Activated B cell treated with CpG ODN at 0.5 μM for 24 hours (primary cell): ENCODE measurements at regions not wholly inside any gene's neighbourhood (a gene's known extent, or its start where the extent isn't known, plus 50 kb on each side); places are given as distances from the start of the nearest gene placed in this dataset.

Experiments used
- ATAC-seq: fragments of 200-7000 bp; cut with Tn5 transposase; one replicate; pipeline ENCODE4 v1.10.0; 2021; ENCODE audit warnings: low read depth, mild to moderate bottlenecking, moderate library complexity
- CTCF ChIA-PET: fragments of 350-600 bp; sonication (Branson Sonifier 250); formaldehyde crosslinking; loops from one replicate; lab custom pipeline; 2021; ENCODE audit warnings: antibody characterized with exemption; lab: Charles Lee
- POLR2A ChIA-PET: fragments of 350-600 bp; sonication (Branson Sonifier 250); formaldehyde crosslinking; loops from one replicate; lab custom pipeline; 2021; ENCODE audit warnings: antibody characterized with exemption; lab: Charles Lee
- DNase-seq: peaks from one replicate; pipeline ENCODE4 v3.0.0; 2022
- H3K27ac Mint-ChIP-seq: one replicate; pipeline ENCODE4 v1.8.0; 2020; ENCODE audit warnings: mixed read lengths
- H3K27me3 Mint-ChIP-seq: one replicate; pipeline ENCODE4 v1.8.0; 2021; ENCODE audit warnings: mixed read lengths
- H3K36me3 Mint-ChIP-seq: one replicate; pipeline ENCODE4 v1.8.0; 2021; ENCODE audit warnings: low read depth, mixed read lengths
- H3K4me1 Mint-ChIP-seq: one replicate; pipeline ENCODE4 v1.8.0; 2021; ENCODE audit warnings: mixed read lengths
- H3K4me3 Mint-ChIP-seq: one replicate; pipeline ENCODE4 v1.8.0; 2020; ENCODE audit warnings: mild to moderate bottlenecking, mixed read lengths
- H3K9me3 Mint-ChIP-seq: one replicate; pipeline ENCODE4 v1.8.0; 2020; ENCODE audit warnings: mixed read lengths
- intact Hi-C: fragments of 100-400 bp; cut with micrococcal nuclease; formaldehyde crosslinking; loops from one replicate; pipeline ENCODE4 v1.15.1; 2024
- TF ChIP-seq, protein P1 (sequence below): fragments of 200-600 bp; IDR thresholded peaks from one replicate; pipeline ENCODE4 v1.8.0; 2022; ENCODE audit warnings: antibody characterized with exemption, mild to moderate bottlenecking

DNA sequence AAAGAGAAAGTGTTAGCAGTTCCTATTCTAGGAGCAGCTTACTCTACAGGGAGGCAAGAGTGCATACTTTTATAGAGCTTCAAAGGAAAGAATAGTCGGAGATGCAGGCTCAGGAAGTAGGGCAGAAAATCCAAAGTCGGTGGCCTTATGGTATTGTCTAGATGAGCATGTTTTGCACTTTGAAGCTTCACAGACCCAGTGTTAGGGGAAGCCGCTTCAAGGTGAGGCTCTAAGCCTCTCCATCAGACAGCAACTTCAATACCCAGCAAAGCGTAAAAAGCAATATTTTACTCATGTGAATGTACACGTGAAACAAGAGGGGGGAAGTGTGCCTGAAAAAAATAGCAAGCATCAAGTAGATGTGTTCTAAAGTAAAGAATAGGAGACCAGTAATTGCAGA is 125.6 kb upstream of the RASGRP1 start:
- intact Hi-C loops: loop anchor here (1.0 to 10.0 kb wide), 5 partner anchors 125 to 695 kb away; partner anchors contain the start of genes RASGRP1 and SPRED1
- DNase-seq (no peak), ATAC-seq (no peak)
- Mint-ChIP-seq H3K36me3 (no peaks in the 10 kb centered on the region), H3K4me3 (no peak overlapping the region), H3K27me3 (no peaks in the 10 kb centered on the region), H3K4me1 (peaks cover 14% of the 10 kb centered on the region), H3K9me3 (no peaks in the 10 kb centered on the region), H3K27ac (no peak overlapping the region)
- POLR2A ChIA-PET: interaction anchor here (1.2 to 3.1 kb wide), 2 partner anchors 17 to 126 kb away, joined by 3 to 11 read pairs; partner anchors contain the start of gene RASGRP1
- CTCF ChIA-PET: interaction anchor here (0.7 to 8.8 kb wide), 33 partner anchors 7 to 255 kb away, joined by 3 to 138 read pairs (median 4); partner anchors contain the start of genes FAM98B and RASGRP1
- TF ChIP-seq, protein P1, sequence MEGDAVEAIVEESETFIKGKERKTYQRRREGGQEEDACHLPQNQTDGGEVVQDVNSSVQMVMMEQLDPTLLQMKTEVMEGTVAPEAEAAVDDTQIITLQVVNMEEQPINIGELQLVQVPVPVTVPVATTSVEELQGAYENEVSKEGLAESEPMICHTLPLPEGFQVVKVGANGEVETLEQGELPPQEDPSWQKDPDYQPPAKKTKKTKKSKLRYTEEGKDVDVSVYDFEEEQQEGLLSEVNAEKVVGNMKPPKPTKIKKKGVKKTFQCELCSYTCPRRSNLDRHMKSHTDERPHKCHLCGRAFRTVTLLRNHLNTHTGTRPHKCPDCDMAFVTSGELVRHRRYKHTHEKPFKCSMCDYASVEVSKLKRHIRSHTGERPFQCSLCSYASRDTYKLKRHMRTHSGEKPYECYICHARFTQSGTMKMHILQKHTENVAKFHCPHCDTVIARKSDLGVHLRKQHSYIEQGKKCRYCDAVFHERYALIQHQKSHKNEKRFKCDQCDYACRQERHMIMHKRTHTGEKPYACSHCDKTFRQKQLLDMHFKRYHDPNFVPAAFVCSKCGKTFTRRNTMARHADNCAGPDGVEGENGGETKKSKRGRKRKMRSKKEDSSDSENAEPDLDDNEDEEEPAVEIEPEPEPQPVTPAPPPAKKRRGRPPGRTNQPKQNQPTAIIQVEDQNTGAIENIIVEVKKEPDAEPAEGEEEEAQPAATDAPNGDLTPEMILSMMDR: no peak

DNA sequence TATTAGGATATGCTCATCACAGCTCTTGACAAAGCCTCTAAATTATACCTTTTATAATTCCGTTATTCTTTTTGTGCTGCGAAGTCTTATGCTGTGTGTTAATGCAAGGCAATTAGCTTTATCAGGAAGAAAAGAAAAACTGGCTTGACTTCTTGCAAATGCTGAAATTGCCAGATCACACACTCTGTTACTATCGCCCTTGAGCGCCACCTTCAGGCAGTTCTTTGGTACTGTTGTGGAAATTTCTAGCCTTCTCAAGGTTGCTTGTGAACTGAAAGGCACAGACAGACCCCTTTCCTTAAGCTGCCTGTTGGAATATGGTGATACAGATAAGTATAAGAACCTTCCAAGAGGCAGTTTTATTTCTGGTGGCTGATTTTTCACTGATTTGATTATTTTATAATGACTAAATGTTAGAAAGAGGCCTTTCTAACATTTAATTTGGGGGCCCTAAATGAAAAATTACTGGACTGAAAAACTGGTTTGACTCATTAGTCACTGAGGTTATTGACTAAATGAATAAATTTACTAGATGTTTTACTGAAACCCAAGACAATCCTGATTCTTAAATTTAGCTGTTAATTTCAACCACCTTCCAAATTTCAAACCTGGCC is 126.2 kb upstream of the RASGRP1 start:
- H3K36me3 Mint-ChIP-seq: no peaks in the 10 kb centered on the region
- TF ChIP-seq, protein P1: no peak
- peaks cover 14% of the 10 kb centered on the region for H3K4me1 Mint-ChIP-seq
- POLR2A ChIA-PET: interaction anchor here (1.0 to 3.1 kb wide), 2 partner anchors 19 to 127 kb away, joined by 3 to 11 read pairs; partner anchors contain the start of gene RASGRP1
- H3K4me3 Mint-ChIP-seq: no peak overlapping the region
- no peaks in the 10 kb centered on the region for H3K9me3 Mint-ChIP-seq
- DNase-seq: peak; percentile 38
- H3K27me3 Mint-ChIP-seq: no peaks in the 10 kb centered on the region
- H3K27ac Mint-ChIP-seq: no peak overlapping the region
- intact Hi-C loops: loop anchor here (1.0 to 10.0 kb wide), 5 partner anchors 126 to 696 kb away; partner anchors contain the start of genes RASGRP1 and SPRED1
- ATAC-seq: peak; percentile 89
- CTCF ChIA-PET: interaction anchor here (0.7 to 8.8 kb wide), 35 partner anchors 8 to 256 kb away, joined by 3 to 138 read pairs (median 4); partner anchors contain the start of genes FAM98B and RASGRP1

DNA sequence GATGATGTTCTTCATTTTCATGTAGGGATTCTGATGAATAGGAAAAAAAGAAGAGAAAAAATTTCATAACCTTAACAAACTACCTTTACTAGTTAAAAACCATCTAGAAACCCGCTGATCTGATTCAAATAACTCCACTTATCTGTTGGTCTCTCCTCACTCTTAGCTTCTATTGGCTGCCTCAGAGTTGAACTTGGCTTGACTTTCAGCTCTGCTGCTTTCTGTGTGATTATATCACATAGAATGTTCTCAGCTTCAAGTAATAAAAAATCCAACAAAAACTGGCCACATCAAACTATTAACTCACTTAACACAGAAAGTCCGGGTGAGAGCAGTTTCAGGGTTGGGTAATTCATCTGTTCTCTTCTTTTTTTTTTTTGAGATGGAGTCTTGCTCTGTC is 126.8 kb upstream of the RASGRP1 start:
- Mint-ChIP-seq H3K27ac (no peak overlapping the region), H3K4me1 (peaks cover 14% of the 10 kb centered on the region), H3K9me3 (no peaks in the 10 kb centered on the region), H3K36me3 (no peaks in the 10 kb centered on the region), H3K4me3 (no peak overlapping the region), H3K27me3 (no peaks in the 10 kb centered on the region)
- intact Hi-C loops: loop anchor here (2.0 to 10.0 kb wide), 3 partner anchors 127 to 697 kb away; partner anchors contain the start of genes RASGRP1 and SPRED1
- TF ChIP-seq, protein P1: no peak
- DNase-seq: no peak
- POLR2A ChIA-PET: interaction anchor here (1.0 to 3.1 kb wide), 2 partner anchors 20 to 128 kb away, joined by 3 to 11 read pairs; partner anchors contain the start of gene RASGRP1
- no peak for ATAC-seq
- CTCF ChIA-PET: interaction anchor here (0.7 to 8.8 kb wide), 24 partner anchors 9 to 256 kb away, joined by 3 to 138 read pairs (median 6); partner anchors contain the start of genes FAM98B and RASGRP1

DNA sequence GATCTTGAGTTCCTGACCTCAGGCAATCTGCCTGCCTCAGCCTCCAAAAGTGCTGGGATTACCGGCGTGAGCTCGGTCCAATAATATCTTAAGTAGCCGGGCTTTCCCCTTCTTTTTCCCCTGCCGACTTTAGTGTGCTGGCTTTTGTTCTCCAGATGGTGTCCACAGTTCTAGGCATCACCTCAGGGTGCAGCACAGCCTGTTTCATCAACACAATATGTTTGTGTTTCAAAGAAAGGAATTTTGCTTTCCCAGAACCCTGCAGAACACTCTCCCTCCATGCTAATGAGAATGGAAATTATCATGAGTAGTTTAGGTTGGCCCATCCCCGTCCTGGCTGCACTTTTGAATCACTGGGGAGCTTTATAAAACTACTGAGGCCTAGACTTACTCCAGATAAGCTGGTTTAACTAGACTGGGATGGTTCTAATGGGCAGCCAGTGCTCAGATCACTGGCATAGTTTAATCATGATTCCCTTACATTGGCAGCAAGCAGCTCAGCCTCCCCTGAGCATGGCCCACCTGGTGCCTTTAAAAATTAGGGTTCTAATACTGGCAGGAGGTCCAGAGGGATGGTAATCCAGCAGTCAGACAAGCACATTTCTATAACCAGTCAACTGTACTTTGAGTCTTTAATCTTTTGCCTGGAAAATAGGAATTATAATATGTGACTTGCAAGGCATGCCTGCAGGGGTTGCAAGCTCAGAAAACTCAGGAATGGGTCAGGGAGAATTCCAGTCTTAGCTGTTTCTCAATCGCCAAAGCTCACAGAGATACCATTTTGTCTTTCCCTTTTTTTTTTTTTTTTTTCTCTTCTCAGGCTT is 127.6 kb upstream of the RASGRP1 start:
- H3K4me3 Mint-ChIP-seq: no peak overlapping the region
- TF ChIP-seq, protein P1: no peak
- no peaks in the 10 kb centered on the region for H3K9me3 Mint-ChIP-seq
- intact Hi-C loops: loop anchor here (2.0 to 10.0 kb wide), 3 partner anchors 127 to 697 kb away; partner anchors contain the start of genes RASGRP1 and SPRED1
- POLR2A ChIA-PET: interaction anchor here (0.6 to 3.1 kb wide), 2 partner anchors 30 to 128 kb away, joined by 3 to 11 read pairs; partner anchors contain the start of gene RASGRP1
- no peak overlapping the region for H3K27ac Mint-ChIP-seq
- DNase-seq (no peak), ATAC-seq (no peak)
- no peaks in the 10 kb centered on the region for H3K36me3 Mint-ChIP-seq
- peaks cover 14% of the 10 kb centered on the region for H3K4me1 Mint-ChIP-seq
- CTCF ChIA-PET: interaction anchor here (0.8 to 8.8 kb wide), 12 partner anchors 8 to 251 kb away, joined by 3 to 138 read pairs (median 8); partner anchors contain the start of gene RASGRP1
- no peaks in the 10 kb centered on the region for H3K27me3 Mint-ChIP-seq
